SK-N-SH treated with all-trans-retinoic acid at 6 μM for 48 hours (cell line): ENCODE measurements at regions not wholly inside any gene's neighbourhood (a gene's known extent, or its start where the extent isn't known, plus 50 kb on each side); places are given as distances from the start of the nearest gene placed in this dataset.

Experiments
- ARNTL ChIP-seq: fragments of 450-650 bp; formaldehyde crosslinking; IDR thresholded peaks from 2 replicates; pipeline ENCODE4 v1.5.0; 2020; ENCODE audit warnings: low read depth, mild to moderate bottlenecking, moderate library complexity, borderline replicate concordance
- CREB5 ChIP-seq: fragments of 250-450 bp; sonication (Bioruptor Pico); IDR thresholded peaks from 2 replicates; pipeline ENCODE4 v1.5.1; 2020; ENCODE audit warnings: low read depth, mild to moderate bottlenecking, moderate library complexity
- CSDC2 ChIP-seq: fragments of 250-450 bp; sonication (Bioruptor Pico); IDR thresholded peaks from 2 replicates; pipeline ENCODE4 v1.5.0; 2020; ENCODE audit warnings: mild to moderate bottlenecking, moderate library complexity
- GLIS3 ChIP-seq: fragments of 250-450 bp; sonication (Bioruptor Pico); IDR thresholded peaks from 2 replicates; pipeline ENCODE4 v1.5.0; 2020; ENCODE audit warnings: mild to moderate bottlenecking, moderate library complexity
- RARB ChIP-seq: fragments of 250-450 bp; sonication (Bioruptor Pico); IDR thresholded peaks from 2 replicates; pipeline ENCODE4 v1.8.0; 2021; ENCODE audit warnings: mild to moderate bottlenecking, moderate library complexity
- TCF4 ChIP-seq: fragments of 250-450 bp; sonication (Bioruptor Pico); IDR thresholded peaks from 2 replicates; pipeline ENCODE4 v1.8.0; 2021; ENCODE audit warnings: mild to moderate bottlenecking, moderate library complexity, borderline replicate concordance
- ZC3H10 ChIP-seq: fragments of 250-450 bp; sonication (Bioruptor Pico); IDR thresholded peaks from 2 replicates; pipeline ENCODE4 v1.5.1; 2021; ENCODE audit warnings: mild to moderate bottlenecking, moderate library complexity
- ZFP3 ChIP-seq: fragments of 250-450 bp; sonication (Bioruptor Pico); IDR thresholded peaks from 2 replicates; pipeline ENCODE4 v1.5.0; 2020; ENCODE audit warnings: mild to moderate bottlenecking, moderate library complexity
- ZNF8 ChIP-seq: fragments of 450-650 bp; formaldehyde crosslinking; IDR thresholded peaks from 2 replicates; pipeline ENCODE4 v1.5.0; 2020; ENCODE audit warnings: mild to moderate bottlenecking, moderate library complexity
- TF ChIP-seq, protein P1 (sequence below): fragments of 250-450 bp; sonication (Bioruptor Pico); IDR thresholded peaks from 2 replicates; pipeline ENCODE4 v1.8.0; 2020; ENCODE audit warnings: mild to moderate bottlenecking, moderate library complexity, borderline replicate concordance
- TF ChIP-seq, protein P2 (sequence below): fragments of 250-450 bp; sonication (Bioruptor Pico); IDR thresholded peaks from 2 replicates; pipeline ENCODE4 v1.5.0; 2020; ENCODE audit warnings: mild to moderate bottlenecking, moderate library complexity

- TF ChIP-seq, protein P1, sequence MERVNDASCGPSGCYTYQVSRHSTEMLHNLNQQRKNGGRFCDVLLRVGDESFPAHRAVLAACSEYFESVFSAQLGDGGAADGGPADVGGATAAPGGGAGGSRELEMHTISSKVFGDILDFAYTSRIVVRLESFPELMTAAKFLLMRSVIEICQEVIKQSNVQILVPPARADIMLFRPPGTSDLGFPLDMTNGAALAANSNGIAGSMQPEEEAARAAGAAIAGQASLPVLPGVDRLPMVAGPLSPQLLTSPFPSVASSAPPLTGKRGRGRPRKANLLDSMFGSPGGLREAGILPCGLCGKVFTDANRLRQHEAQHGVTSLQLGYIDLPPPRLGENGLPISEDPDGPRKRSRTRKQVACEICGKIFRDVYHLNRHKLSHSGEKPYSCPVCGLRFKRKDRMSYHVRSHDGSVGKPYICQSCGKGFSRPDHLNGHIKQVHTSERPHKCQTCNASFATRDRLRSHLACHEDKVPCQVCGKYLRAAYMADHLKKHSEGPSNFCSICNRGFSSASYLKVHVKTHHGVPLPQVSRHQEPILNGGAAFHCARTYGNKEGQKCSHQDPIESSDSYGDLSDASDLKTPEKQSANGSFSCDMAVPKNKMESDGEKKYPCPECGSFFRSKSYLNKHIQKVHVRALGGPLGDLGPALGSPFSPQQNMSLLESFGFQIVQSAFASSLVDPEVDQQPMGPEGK (CRISPR knock-in tag): no peak
- no peak for TF ChIP-seq CSDC2
- no peak for TF ChIP-seq GLIS3 (CRISPR knock-in tag)
- TF ChIP-seq RARB (CRISPR knock-in tag): no peak
- TF ChIP-seq ZFP3 (CRISPR knock-in tag): no peak
- no peak for TF ChIP-seq TCF4
- TF ChIP-seq CREB5 (CRISPR knock-in tag): no peak
- TF ChIP-seq, protein P2, sequence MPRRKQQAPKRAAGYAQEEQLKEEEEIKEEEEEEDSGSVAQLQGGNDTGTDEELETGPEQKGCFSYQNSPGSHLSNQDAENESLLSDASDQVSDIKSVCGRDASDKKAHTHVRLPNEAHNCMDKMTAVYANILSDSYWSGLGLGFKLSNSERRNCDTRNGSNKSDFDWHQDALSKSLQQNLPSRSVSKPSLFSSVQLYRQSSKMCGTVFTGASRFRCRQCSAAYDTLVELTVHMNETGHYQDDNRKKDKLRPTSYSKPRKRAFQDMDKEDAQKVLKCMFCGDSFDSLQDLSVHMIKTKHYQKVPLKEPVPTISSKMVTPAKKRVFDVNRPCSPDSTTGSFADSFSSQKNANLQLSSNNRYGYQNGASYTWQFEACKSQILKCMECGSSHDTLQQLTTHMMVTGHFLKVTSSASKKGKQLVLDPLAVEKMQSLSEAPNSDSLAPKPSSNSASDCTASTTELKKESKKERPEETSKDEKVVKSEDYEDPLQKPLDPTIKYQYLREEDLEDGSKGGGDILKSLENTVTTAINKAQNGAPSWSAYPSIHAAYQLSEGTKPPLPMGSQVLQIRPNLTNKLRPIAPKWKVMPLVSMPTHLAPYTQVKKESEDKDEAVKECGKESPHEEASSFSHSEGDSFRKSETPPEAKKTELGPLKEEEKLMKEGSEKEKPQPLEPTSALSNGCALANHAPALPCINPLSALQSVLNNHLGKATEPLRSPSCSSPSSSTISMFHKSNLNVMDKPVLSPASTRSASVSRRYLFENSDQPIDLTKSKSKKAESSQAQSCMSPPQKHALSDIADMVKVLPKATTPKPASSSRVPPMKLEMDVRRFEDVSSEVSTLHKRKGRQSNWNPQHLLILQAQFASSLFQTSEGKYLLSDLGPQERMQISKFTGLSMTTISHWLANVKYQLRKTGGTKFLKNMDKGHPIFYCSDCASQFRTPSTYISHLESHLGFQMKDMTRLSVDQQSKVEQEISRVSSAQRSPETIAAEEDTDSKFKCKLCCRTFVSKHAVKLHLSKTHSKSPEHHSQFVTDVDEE (CRISPR knock-in tag): no peak
- no peak for TF ChIP-seq ZC3H10
- TF ChIP-seq ZNF8 (CRISPR knock-in tag): no peak
- no peak for TF ChIP-seq ARNTL (CRISPR knock-in tag)
These were observed 143.3 kb upstream of the PROK2 start for GRCh38 chr3:71928212-71928611.
